Umbilical cord (tissue), 1 donor: ENCODE measurements at regions not wholly inside any gene's neighbourhood (a gene's known extent, or its start where the extent isn't known, plus 50 kb on each side); places are given as distances from the start of the nearest gene placed in this dataset.
"Not testable (repeated sequence)": the region's sequence is repeated elsewhere in the genome, so short reads cannot be mapped to it uniquely, and the experiment has no call there.

Experiments used
- DNase-seq: peaks from one replicate; pipeline ENCODE4 v3.0.0-alpha.2; 2015; ENCODE audit warnings: low spot score

DNA sequence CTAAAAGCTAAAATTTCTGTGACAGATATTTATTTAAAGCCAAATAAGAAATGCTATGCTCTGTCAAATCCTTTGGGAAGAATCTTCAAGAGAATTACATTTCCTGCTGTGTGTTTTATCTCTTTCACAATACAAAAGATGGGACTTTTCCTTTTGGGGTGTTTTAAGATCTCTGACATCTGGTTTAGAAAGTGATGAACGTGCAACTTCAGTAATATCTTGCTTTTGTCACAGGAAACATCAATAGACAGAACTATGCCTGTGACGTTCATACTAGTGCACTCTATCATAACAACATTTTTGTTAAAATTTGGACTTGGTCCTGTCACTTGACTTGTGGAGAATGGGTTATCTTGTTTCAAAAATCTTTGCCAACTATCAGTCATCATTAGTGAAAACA is 195.7 kb upstream of the KCNMB2 start:
- DNase-seq: no peak

DNA sequence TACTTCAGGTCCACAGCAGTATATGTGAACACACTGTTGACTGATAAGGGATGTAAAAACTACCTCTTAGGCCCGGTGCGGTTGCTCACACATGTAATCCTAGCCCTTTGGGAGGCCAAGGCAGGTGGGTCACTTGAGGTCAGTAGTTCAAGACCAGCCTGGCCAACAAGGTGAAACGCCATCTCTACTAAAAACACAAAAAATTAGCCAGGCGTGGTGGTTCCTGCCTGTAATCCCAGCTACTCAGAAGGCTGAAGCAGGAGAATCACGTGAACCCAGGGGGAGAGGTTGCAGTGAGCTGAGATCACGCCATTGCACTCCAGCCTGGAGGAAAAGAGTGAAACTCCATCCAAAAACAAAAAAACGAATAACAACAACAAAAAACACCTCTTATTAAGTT is 194.6 kb upstream of the KCNMB2 start:
- no peak for DNase-seq

DNA sequence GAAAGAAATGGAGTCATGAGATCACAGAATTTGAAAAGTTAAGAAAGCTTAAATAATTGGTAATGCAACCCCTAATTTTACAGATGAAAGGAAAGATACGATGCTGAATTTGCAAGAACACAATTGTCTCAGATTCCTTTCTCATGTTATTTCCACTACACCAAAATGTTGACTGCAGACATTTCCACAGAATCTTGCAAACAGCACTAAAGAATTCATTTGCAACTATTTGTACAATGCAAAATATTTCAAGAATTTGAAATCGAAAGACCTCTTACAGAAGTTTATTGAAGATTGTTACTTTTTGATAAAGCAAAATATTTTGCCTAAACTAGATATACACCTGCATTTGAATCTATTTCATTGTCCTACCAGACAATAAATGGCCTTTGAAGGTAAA is 194.1 kb upstream of the KCNMB2 start:
- peak; percentile 5 for DNase-seq

DNA sequence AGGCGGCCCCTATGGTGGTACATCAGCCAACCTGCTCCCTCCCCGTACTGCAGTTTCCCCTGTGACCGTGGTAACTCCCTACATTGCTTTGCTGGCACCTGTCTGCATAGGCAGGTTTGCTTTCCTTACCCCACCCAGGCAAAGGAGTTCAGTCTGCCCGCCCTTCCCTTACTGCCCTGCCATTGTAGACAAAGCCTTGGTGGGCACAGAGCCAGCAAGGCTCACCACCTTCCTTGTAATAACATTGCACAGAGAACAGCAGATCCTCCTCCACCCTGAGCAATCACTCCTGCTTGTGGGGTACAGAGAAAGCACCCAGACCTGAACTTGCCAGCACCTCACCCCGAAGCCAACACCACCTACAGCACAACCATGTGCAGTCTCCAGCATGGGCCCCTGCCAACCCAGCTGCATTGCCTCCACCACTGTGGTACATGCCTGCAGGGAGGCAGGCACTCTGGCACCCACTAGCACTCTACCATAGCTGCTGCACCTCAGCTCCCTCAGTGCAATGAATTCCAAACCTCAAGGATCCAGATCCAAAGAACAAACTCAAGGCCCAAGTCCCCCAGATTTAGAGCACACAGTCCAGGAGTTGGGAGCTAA is 192.7 kb upstream of the KCNMB2 start:
- no peak for DNase-seq

DNA sequence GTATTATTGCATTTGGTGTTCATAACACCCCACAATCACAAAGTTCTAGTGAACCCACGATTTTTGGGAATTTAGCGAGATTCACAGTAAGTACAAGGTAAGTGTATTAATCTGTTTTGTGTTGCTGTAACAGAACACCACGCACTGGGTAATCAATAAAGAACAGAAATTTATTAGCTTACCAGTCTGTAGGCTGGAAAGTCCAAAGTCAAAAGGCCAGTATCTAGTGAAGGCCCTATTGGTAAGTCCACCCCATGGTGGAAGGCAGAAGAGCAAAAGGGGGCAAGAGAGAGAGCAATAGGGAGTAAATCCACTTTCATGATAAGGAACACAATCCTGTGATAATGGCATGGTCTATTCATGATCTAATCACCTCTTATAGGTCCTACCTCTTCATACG is 190.3 kb upstream of the KCNMB2 start:
- DNase-seq: no peak

DNA sequence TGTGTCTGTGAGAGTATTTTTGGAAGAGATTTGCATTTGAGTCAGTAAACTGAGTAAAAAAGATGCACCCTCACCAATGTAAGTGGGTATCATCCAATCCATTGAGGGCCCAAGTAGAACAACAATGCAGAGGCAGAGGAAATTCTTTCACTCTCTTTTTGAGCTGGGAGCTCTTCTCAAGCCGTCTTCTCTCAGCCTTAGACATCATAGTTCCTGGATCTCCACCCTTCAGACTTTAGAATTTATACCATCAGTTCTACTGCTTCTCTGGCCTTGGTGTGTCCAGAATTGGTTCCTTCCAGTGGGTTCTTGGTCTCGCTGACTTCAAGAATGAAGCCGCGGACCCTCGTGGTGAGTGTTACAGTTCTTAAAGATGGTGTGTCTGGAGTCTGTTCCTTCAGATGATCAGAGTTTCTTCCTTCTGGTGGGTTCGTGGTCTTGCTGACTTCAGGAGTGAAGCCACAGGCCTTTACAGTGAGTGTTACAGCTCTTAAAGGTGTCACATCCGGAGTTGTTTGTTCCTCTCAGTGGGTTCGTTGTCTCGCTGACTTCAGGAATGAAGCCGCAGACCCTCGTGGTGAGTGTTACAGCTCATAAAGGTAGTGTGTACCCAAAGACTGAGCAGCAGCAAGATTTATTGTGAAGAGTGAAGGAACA is 187.5 kb upstream of the KCNMB2 start:
- not testable (repeated sequence) for DNase-seq

DNA sequence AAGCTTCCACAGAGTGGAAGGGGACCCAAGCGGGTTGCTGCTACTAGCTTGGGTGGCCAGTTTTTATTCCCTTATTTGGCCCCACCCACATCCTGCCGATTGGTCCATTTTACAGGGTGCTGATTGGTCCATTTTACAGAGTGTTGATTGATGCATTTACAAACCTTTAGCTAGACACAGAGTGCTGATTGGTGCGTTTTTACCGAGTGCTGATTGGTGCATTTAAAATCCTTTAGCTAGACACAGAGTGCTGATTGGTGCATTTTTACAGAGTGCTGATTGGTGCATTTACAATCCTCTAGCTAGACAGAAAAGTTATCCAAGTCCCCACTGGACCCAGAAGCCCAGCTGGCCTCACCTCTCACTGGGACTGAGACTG is 187.0 kb upstream of the KCNMB2 start:
- DNase-seq: not testable (repeated sequence)

DNA sequence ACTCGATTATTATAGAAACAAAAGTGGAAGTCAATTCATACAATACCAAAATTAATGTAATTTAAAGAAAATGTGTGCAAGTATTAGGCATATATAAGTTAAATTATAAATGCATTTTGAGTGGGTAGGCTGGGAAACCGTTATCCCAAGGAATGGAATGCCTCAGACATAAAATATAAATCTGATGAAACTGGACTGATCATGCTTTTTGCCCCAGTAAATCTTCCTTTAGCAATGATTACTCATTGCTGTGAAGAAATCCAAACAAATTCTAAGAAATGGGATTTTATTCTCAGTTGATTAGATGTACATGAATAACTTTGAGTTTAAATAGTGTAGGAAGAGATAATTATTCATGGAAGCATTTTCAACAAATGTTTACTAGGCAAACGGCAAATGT is 185.5 kb upstream of the KCNMB2 start:
- DNase-seq: peak; percentile 40

DNA sequence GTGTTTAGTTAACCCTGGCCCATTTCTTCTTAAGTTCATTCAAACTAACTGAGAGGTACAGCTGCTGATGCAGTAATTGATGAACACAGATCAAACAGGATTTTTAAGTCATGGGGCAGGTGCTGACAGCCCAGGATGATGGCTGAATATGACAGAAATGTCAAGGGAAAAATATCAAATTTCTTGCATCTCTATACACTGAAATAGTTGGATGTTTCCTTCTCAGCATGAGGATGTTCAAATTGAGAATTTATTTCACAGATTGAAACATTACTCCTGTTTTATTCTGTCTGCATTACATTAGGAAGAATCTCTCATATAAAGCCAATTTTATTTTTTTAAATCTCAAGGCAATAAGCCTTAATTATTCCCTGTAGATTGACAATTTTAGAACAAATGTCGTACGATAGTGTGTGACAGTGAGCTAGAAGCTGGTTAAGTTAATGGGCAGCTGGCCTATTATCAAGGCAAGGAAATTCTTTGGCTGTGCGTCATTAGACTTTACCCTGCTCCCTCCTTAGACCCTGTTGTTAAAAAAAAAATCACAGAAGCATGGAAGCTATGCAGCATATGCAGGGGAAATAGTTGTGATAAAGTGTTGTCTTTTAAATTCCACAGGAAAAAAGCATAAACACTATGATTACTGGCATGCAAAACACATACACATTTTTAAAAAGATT is 183.8 kb upstream of the KCNMB2 start:
- DNase-seq: peak; percentile 85

DNA sequence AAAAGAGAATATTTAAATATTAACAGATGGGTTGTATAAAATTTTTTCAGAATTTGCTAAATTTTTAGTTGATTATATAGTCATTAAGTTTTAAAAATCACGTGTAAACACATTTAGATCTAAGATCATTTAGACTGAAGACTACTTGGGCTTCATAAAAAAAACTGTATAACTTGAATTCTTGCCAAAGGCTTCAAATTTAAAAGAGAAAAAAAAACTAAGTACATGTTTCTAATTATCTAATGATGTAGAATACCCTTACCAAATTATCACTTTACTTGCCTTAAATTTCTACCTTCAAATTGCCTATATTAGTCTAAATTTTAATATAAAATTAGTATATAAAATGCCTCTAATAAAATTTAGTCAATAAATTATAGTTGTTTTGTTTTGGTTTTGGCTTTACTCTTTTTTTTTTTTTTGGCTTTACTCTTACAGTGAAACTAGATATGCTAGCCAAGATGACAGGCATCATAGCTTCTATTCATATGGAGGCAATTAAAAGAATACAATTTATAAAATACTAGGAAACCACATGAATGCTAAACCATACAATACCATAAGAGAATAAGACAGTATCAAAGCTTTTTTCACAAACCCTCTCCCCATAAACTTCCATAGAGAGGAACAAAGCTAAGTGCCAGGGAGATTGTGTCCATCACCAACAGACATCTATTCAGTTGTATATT is 183.1 kb upstream of the KCNMB2 start:
- no peak for DNase-seq

DNA sequence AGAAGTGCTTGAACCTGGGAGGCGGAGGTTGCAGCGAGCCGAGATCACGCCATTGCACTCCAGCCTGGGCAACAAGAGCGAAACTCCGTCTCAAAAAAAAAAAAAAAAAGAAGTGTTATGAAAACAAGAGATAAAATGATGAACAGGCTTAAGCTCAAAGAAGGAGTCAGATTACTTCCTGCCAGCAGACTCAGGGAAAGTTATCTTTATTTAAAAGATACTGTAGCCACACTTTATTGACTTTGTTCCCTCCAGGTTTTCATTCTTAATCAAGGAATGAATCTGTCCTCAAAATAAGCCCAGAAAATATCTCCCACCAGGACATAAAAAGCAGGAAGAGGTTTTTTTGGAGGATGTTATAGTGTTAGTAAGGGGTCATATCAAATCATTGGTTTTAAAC is 176.5 kb upstream of the KCNMB2 start:
- peak; percentile 36 for DNase-seq

DNA sequence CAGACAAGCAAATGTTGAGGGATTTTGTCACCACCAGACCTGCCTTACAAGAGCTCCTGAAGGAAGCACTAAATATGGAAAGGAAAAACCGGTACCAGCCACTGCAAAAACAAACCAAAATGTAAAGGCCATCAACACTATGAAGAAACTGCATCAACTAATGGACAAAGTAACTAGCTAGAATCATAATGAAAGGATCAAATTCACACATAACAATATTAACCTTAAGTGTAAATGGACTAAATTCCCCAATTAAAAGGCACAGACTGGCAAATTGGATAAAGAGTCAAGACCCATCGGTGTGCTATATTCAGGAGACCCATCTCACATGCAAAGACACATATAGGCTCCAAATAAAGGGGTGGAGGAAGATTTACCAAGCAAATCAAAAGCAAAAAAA is 173.2 kb upstream of the KCNMB2 start:
- not testable (repeated sequence) for DNase-seq

DNA sequence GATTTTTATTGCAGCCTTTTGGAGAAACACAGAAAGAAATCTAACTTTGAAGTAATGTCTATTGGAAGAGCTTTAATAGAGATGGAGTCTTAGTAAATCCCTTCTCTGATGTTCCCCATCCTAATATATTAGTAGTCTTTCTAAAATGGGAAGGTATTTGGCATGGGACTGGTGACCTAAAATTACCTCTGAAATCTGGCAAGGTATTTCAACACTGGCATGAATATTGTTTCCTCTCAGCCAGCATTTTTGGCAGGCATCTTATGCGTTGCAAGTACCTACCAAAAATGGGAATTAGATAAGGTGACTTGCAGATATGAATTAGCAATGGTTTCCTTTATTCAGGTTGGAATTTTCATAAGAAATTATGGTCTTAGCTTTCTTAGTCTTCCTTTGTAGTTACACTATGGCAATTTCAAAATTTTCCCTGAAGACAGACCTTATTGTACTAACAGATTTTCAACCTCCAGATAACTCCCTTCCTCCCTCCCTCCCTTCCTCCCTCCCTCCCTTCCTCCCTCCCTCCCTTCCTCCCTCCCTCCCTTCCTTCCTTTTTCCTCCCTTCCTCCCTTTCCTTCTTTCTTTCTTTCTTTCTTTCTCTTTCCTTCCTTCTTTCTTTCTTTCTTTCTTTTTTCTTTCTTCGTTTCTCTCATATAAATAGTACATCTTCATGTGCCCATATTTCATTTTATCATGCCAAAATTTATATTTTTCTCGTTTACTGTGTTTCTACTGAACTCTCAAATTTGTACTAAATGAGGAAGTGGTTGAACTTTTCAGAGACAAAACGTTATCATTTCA is 168.2 kb upstream of the KCNMB2 start:
- no peak for DNase-seq

DNA sequence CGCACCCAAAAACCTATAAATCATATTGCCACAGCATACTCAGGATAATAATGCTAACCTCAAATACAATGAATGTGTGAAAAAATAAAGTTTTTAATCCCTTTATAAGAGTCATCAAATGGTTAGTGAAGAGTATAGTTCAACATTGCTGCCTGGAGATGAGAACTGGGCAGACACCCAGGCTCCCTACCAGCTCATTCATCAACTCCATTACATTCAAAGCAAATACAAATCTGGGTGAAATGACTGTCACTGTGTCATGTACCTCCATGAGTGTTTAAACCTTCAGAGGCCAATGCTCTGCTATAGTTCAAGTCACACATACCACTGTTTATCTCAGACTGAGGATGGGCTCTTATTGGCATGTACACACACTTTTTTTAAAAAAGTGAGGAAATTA is 167.2 kb upstream of the KCNMB2 start:
- no peak for DNase-seq

DNA sequence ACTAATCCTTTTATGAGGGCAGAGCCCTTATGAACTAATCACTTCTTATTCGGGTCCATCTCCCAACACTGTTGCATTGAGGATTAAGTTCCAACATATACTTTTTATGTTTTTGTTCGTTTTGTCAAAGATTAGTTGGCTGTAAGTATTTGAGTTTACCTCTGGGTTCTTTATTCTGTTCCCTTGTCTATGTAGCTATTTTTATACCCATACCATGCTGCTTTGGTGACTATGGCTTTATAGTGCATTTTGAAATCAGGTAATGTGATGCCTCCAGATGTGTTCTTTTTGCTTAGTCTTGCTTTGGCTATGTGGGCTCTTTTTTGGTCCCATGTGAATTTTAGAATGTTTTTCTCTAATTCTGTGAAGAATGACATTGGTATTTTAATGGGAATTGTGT is 166.4 kb upstream of the KCNMB2 start:
- no peak for DNase-seq

DNA sequence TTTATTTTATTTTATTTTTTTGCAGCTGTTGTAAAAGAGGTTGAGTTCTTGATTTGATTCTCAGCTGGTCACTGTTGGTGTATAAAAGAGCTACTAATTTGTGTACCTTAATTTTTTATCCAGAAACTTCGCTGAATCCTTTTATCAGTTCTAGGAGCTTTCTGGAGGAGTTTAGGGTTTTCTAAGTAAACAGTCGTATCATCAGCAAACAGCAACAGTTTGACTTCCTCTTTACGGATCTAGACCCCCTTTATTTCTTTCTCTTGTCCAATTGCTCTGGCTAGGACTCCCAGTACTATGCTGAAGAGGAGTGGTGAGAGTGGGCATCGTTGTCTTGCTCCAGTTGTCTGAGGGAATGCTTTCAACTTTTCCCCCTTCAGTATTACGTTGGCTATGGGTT is 165.8 kb upstream of the KCNMB2 start:
- DNase-seq: no peak

DNA sequence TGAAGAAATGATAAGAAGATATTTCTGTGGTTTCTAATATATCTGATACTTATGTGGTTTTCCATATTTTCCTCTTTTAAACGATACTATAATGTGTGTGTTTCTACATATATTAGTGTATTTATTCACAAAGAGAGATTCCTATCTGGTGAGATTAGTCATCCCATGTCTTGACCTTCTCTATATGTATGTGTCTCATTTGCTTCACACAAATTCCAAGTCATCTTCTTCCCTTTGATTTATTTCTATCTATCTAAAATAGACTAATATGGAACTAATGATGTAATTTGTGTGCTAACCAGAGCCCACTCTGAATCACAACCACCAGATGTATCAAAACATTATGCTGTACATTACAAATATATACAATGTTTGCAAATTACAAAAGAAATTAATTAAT is 154.7 kb upstream of the KCNMB2 start:
- no peak for DNase-seq

DNA sequence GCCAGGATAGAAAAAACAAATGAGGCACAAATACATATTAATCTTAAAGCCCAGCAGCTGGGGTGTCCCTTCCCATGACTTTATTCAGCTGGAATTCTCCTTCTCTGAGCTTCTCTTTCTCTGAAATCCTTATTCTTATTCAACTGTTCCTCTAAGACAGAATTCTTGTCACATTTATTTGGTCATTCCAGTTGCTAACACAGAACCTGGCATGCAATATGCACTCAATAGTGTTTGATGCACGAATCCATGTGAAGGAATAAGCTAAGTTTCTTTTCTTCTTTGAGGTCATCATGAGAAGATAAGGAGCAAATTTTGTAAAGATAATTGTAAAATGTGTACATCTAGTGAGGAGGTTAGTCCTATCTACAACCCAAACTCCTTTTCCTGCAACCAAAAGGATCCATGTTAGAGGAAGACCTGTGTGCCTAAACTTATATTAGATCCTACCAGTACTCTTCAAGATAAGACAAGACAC is 154.2 kb upstream of the KCNMB2 start:
- DNase-seq: peak; percentile 19

DNA sequence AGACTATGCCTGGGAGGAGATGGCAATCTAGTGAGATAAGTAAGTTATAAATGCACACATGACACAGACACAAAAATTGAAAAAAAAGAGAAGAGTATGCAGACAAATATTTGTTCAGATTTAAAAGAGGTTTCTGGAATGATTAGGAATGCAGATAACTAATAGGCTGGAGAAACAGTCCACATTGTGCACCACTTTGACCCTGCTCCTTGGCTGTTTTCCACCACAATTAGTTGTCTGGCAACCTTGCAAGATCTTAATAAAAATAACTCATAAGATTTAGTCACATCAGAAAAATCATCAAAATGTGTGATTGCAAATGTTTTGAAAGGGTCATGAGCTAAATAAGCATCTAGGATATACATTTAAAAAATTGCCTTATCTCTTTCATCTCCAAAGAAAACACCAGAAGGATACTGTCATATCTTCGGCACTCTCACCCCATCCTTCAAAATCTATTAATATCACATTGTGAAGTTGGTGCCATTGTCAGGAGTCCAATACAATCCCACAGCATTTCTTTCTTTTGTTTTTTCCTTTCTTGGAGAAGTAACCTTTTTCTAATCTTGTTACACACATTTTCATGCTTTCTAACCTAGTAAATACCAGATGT is 153.7 kb upstream of the KCNMB2 start:
- DNase-seq: peak; percentile 70

DNA sequence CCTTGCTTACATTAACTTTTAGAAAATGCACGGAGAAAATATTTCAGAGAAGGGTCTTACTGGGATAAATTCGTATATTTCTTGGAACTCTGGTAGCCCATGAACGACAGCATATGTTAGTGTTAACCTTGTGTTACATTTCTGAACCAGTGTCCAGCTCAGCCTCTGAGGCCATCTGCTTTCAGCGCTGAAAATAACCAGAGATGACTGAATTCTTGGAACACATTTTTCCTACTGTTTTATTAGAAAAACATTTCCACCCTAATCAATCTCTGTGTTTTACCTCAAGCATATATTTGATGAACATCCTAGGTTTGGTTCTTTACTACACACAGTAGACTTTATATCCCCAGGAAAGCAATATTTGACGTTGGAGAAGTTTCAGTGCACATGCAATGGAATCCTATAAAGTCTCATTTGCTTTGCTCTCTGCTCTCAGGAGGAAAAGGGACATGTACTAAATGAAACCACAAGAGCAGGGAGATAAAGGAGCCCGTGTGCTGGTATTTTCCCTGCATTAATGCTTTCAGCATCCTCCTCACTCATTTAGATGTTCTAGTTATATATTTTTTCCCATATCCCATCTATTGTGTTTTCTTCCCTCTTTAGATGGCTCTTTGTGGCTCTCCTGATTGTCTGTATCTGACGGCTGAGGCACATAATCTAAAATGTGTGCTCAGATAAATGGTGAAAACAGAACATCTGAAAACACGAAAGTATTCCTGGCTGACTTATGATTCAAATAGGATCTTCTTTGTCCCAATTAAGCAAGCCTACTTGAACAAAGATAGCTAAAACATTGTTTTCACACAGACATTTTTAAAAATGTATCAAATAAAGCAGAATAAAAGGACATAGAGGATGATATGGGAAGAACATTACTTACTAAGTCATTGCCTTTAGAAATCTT is 151.7 kb upstream of the KCNMB2 start:
- DNase-seq: peak; percentile 67
